Nephron (organoid): ENCODE measurements at regions not wholly inside any gene's neighbourhood (a gene's known extent, or its start where the extent isn't known, plus 50 kb on each side); places are given as distances from the start of the nearest gene placed in this dataset.
A peak's percentile ranks its signal among the peaks of the same experiment; 100 is the strongest.

Experiments
- H3K27ac Mint-ChIP-seq, 3 experiments: 2 replicates each; pipeline ENCODE4 v1.8.0; 2020; ENCODE audit warnings: mixed read lengths in 3 of 3, mild to moderate bottlenecking in 2 of 3, moderate library complexity in 1 of 3
- H3K27me3 Mint-ChIP-seq: 2 replicates; pipeline ENCODE4 v1.8.0; 2021; ENCODE audit warnings: low read depth, mild to moderate bottlenecking, moderate library complexity, mixed read lengths
- H3K36me3 Mint-ChIP-seq: 2 replicates; pipeline ENCODE4 v1.8.0; 2020; ENCODE audit warnings: low read depth, mixed read lengths
- H3K4me1 Mint-ChIP-seq: 2 replicates; pipeline ENCODE4 v1.8.0; 2020; ENCODE audit warnings: mixed read lengths
- H3K4me3 Mint-ChIP-seq, 3 experiments: 2 replicates each; pipeline ENCODE4 v1.8.0; 2020; ENCODE audit warnings: mild to moderate bottlenecking in 3 of 3, mixed read lengths in 3 of 3, moderate library complexity in 2 of 3
- H3K9me3 Mint-ChIP-seq: 2 replicates; pipeline ENCODE4 v1.8.0; 2020; ENCODE audit warnings: mixed read lengths
- TF ChIP-seq, protein P1 (sequence below), 3 experiments: fragments of 200-600 bp; sonication (generic); IDR thresholded peaks; one replicate each; pipeline ENCODE4 v1.5.0; 2021; ENCODE audit warnings: antibody characterized with exemption in 3 of 3; ENCODE audit not compliant: unreplicated experiment in 3 of 3

GRCh38 chrX:69222103-69223090 is 57.1 kb upstream of the PJA1 start:
- Mint-ChIP-seq H3K4me3 (peak overlapping the region in 1 of 3 experiments; percentile 34), H3K27ac (peak overlapping the region; percentile 24 to 81 (median 55)), H3K36me3 (no peaks in the 10 kb centered on the region), H3K4me1 (peaks cover 6% of the 10 kb centered on the region), H3K27me3 (no peaks in the 10 kb centered on the region), H3K9me3 (no peaks in the 10 kb centered on the region)
- TF ChIP-seq, protein P1, sequence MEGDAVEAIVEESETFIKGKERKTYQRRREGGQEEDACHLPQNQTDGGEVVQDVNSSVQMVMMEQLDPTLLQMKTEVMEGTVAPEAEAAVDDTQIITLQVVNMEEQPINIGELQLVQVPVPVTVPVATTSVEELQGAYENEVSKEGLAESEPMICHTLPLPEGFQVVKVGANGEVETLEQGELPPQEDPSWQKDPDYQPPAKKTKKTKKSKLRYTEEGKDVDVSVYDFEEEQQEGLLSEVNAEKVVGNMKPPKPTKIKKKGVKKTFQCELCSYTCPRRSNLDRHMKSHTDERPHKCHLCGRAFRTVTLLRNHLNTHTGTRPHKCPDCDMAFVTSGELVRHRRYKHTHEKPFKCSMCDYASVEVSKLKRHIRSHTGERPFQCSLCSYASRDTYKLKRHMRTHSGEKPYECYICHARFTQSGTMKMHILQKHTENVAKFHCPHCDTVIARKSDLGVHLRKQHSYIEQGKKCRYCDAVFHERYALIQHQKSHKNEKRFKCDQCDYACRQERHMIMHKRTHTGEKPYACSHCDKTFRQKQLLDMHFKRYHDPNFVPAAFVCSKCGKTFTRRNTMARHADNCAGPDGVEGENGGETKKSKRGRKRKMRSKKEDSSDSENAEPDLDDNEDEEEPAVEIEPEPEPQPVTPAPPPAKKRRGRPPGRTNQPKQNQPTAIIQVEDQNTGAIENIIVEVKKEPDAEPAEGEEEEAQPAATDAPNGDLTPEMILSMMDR (IDR thresholded peaks at IDR 0.05; ENCODE audit: unreplicated experiment in 3 of 3) = peak; percentile 64 to 74 (median 72)

DNA sequence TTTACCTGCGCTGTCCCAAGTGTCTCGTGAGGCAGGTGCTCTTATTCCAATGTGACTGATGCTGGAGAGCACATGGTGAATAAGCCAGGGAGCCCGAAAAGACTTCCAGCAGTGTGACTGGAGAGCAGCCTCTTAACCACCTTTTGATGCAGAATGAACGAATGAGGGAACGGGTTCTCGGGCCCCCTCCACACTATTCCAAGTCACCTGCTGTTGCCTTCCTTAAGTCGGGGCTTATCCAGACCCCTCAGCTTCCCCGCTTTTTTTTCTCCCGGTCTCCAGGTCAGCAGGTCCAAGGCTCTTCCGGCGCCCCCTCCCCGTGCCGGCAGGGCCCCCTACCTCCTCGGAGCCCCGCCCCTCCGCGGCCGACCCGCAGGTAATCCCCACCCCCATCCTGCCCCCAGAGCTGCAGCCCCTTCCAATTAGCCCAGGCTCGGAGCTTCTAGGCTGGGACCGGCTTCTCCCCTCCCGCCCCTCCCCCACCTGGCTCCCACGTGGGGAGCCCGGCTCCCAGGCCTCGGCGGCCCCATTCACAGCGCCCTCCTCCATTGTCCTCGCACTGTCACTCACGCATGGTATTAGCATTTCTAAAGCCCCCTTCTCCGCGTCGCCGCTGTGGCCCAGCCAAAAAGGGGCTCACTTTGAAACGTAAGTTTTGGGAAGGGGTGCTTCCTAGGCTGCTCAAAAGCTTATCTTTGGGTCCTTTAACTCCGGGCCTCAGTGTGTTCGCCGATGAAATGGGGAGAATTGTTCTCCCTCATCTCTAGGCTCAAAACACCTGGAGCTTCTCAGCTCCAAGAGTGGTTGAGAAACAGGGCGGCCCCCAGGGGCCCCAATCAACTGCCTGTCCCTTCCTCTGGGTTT is 56.2 kb upstream of the PJA1 start:
- Mint-ChIP-seq H3K4me1 (peaks cover 9% of the 10 kb centered on the region), H3K27me3 (no peaks in the 10 kb centered on the region), H3K36me3 (no peaks in the 10 kb centered on the region), H3K9me3 (no peaks in the 10 kb centered on the region), H3K27ac (peak overlapping the region in 2 of 3 experiments; percentile 55 to 75), H3K4me3 (peak overlapping the region in 1 of 3 experiments; percentile 34)
- TF ChIP-seq, protein P1 (IDR thresholded peaks at IDR 0.05; ENCODE audit: unreplicated experiment in 3 of 3) = no peak

DNA sequence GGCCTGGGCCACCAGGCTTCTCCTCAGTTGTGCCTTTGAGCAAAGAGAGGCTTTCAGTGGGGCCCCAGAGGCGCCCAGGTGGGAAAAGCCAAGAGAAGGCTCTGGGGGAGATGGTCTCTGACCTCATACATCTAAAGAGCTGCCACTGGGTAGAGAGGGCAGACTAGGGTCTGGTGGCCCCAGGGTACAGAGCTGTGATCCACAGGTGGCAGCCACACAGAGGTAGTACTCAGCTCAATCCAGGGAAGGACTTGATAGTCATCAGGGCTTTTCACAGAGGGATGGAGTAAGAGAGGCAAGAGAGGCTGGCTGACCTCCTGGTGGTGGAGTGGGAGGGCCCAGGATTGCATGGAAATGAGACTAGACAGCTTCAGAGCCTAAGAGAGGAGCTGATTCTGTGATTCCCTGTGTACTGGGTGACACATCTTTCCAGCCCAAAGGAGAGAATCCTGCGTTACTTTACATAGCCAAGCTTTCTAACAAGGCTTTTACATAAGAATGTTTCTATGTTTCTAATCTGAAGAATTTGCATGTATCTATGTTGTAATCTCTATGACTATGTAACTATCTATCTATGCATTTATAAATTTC is 53.2 kb upstream of the PJA1 start:
- Mint-ChIP-seq H3K27ac (peak overlapping the region in 1 of 3 experiments; percentile 46), H3K27me3 (peaks cover 3% of the 10 kb centered on the region), H3K4me1 (peaks cover 19% of the 10 kb centered on the region), H3K9me3 (peaks cover 7% of the 10 kb centered on the region), H3K4me3 (no peak overlapping the region), H3K36me3 (no peaks in the 10 kb centered on the region)
- TF ChIP-seq, protein P1 (IDR thresholded peaks at IDR 0.05; ENCODE audit: unreplicated experiment in 3 of 3) = no peak

- Mint-ChIP-seq H3K27ac (peak overlapping the region in 1 of 3 experiments; percentile 38), H3K4me3 (no peak overlapping the region), H3K36me3 (no peaks in the 10 kb centered on the region), H3K9me3 (peaks cover 12% of the 10 kb centered on the region), H3K27me3 (peaks cover 3% of the 10 kb centered on the region), H3K4me1 (peaks cover 12% of the 10 kb centered on the region)
- TF ChIP-seq, protein P1 (IDR thresholded peaks at IDR 0.05; ENCODE audit: unreplicated experiment in 3 of 3) = no peak
Measured at GRCh38 chrX:69216911-69217310, 51.7 kb upstream of the PJA1 start.

DNA sequence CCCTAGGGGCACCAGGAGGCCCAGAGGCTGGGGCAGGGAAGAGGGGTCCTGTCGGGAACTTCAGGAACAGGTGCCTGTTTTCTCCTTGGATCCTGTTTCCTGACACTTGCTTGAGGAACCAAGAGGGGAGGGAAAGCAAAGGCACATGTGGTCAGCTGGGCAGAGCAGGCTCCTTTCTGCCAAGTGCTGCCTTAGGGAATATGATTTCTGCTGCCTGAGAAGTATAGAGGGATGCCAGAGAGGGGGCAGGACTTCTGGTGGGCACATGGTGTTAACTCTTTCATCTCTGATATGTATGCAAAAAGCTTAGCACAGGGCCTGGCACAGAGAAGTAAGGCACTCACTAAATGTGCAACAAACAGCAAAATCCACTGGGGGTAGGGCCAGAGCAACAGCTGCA is 51.2 kb upstream of the PJA1 start:
- Mint-ChIP-seq H3K9me3 (peaks cover 13% of the 10 kb centered on the region), H3K4me3 (no peak overlapping the region), H3K4me1 (peaks cover 12% of the 10 kb centered on the region), H3K27ac (peak overlapping the region in 1 of 3 experiments; percentile 38), H3K36me3 (no peaks in the 10 kb centered on the region), H3K27me3 (peaks cover 8% of the 10 kb centered on the region)
- TF ChIP-seq, protein P1 (IDR thresholded peaks at IDR 0.05; ENCODE audit: unreplicated experiment in 3 of 3) = no peak
